Coronary artery (tissue), 2 donors: ENCODE measurements at regions not wholly inside any gene's neighbourhood (a gene's known extent, or its start where the extent isn't known, plus 50 kb on each side); places are given as distances from the start of the nearest gene placed in this dataset.

Experiments used
- DNase-seq: peaks from one replicate; pipeline ENCODE4 v3.0.0-alpha.2; 2017; ENCODE audit warnings: low spot score
- H3K27ac ChIP-seq, 2 donors: fragments of 200-600 bp; sonication (generic); one replicate each; pipeline ENCODE4 v1.5.1; 2016 to 2019
- H3K4me3 ChIP-seq: fragments of 200-600 bp; sonication (generic); 2 replicates; pipeline ENCODE4 v1.5.1; 2016; ENCODE audit warnings: mild to moderate bottlenecking, moderate library complexity
- TF ChIP-seq, protein P1 (sequence below): fragments of 200-600 bp; sonication (generic); IDR thresholded peaks from one replicate; pipeline ENCODE4 v1.5.1; 2019; ENCODE audit warnings: antibody characterized with exemption

DNA sequence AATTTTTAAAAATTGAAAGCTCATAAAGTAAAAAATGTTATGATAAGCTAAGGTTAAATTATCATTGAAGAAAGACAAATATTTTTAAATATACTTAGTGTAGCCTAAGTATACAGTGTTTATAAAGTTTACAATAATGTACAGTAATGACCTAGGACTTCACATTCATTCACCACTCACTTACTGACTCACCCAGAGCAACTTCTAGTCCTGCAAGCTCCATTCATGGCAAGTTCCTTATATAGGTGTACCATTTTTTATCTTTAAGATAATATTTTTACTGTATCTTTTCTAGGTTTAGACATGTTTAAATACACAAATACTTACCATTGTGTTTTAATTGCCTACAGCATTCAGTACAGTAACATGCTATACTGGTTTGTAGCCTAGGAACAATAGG lies 112.3 kb upstream of the RADX start:
- Histone ChIP-seq H3K4me3 (no peak overlapping the region), H3K27ac (no peak overlapping the region)
- DNase-seq, result no peak
- TF ChIP-seq, protein P1, sequence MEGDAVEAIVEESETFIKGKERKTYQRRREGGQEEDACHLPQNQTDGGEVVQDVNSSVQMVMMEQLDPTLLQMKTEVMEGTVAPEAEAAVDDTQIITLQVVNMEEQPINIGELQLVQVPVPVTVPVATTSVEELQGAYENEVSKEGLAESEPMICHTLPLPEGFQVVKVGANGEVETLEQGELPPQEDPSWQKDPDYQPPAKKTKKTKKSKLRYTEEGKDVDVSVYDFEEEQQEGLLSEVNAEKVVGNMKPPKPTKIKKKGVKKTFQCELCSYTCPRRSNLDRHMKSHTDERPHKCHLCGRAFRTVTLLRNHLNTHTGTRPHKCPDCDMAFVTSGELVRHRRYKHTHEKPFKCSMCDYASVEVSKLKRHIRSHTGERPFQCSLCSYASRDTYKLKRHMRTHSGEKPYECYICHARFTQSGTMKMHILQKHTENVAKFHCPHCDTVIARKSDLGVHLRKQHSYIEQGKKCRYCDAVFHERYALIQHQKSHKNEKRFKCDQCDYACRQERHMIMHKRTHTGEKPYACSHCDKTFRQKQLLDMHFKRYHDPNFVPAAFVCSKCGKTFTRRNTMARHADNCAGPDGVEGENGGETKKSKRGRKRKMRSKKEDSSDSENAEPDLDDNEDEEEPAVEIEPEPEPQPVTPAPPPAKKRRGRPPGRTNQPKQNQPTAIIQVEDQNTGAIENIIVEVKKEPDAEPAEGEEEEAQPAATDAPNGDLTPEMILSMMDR, result no peak

DNA sequence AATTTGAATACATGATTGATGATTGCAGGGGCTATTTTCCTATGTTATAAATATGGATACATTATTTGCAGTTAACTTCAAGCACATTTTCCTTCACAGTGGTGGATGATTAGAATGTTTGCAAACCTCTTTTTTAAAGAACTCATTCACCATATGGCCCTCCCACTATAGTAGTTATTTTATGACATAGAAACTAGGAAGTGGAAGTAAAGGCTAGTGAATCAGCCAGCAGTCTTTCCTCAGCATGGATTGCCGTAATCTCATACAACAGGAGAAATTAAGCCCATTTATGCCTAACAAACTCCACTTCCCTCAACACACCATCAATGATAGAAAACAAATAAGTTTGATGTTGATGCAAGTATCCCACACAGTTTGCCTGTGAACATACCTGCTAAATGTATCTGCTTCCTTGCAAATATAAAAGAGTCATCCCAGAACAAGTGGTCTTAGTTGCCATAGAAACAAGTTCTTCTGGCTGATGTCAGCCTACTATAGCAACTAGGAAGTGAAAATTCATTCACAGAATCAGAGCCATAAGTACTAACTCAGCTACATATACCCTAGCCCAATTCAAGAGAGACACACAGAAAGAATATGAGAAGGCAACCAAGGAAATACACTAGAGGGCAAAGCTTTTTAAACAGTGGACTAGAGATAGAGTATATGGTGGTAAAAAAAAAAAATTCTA lies 100.9 kb upstream of the RADX start:
- Histone ChIP-seq H3K4me3 (no peak overlapping the region), H3K27ac (no peak overlapping the region)
- TF ChIP-seq, protein P1, result no peak
- DNase-seq, result no peak
